Liver (tissue), 3 donors: ENCODE measurements at regions not wholly inside any gene's neighbourhood (a gene's known extent, or its start where the extent isn't known, plus 50 kb on each side); places are given as distances from the start of the nearest gene placed in this dataset.

Experiments used
- ATF3 ChIP-seq: IDR thresholded peaks from 2 replicates; pipeline ENCODE4 v1.6.1; 2016; ENCODE audit warnings: antibody characterized with exemption
- EGR1 ChIP-seq, 2 donors: IDR thresholded peaks; 2 replicates each; pipeline ENCODE4 v1.6.1; 2016 to 2018; ENCODE audit warnings: antibody characterized with exemption in 2 of 2, low read depth in 2 of 2
- HNF4A ChIP-seq, 2 donors: conservative IDR thresholded peaks; 2 replicates each; pipeline ENCODE4 v1.6.1; 2016; ENCODE audit warnings: antibody characterized with exemption in 2 of 2, mild to moderate bottlenecking in 2 of 2
- JUND ChIP-seq, 2 donors: IDR thresholded peaks; 2 replicates each; pipeline ENCODE4 v1.6.1; 2016; ENCODE audit warnings: antibody characterized with exemption in 2 of 2
- RAD21 ChIP-seq, 2 donors: IDR thresholded peaks; 2 replicates each; pipeline ENCODE4 v1.6.1; 2016; ENCODE audit warnings: antibody characterized with exemption in 2 of 2, mild to moderate bottlenecking in 2 of 2
- SP1 ChIP-seq: IDR thresholded peaks from 2 replicates; pipeline ENCODE4 v1.6.1; 2018; ENCODE audit warnings: antibody characterized with exemption, mild to moderate bottlenecking
- TAF1 ChIP-seq: conservative IDR thresholded peaks from 2 replicates; pipeline ENCODE4 v1.6.1; 2016; ENCODE audit warnings: antibody characterized with exemption, mild to moderate bottlenecking
- YY1 ChIP-seq: IDR thresholded peaks from 2 replicates; pipeline ENCODE4 v1.6.1; 2016; ENCODE audit warnings: antibody characterized with exemption, mild to moderate bottlenecking
- TF ChIP-seq, protein P1 (sequence below): fragments of 150-350 bp; IDR thresholded peaks from 2 replicates; pipeline ENCODE4 v1.5.1; 2017; ENCODE audit warnings: improper control_type of control experiment, low read depth, low read length; ENCODE audit not compliant: missing input control
- TF ChIP-seq, protein P2 (sequence below): IDR thresholded peaks from 2 replicates; pipeline ENCODE4 v1.6.1; 2016; ENCODE audit warnings: antibody characterized with exemption, mild to moderate bottlenecking
- TF ChIP-seq, protein P3 (sequence below): IDR thresholded peaks from 2 replicates; pipeline ENCODE4 v1.6.1; 2016; ENCODE audit warnings: antibody characterized with exemption
- donor health status: healthy.
- donor health status: healthy.

DNA sequence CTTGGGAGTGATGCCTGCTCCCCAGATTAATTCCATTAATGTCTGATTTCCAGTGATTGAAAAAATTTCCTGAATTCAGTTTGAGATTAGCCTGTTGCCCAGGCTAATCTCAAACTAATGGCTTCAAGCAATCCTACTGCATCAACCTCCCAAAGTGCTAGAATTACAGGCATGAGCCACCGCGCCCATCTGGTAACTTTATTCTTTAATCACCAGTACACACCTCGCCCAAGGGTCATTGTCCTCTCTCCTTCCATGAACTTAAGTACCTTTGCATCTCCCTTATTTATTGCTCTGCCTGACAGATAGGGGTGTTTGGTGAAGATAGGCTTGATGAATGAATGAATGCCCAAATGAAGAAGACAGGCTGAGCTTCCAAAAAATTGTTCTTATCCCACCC is 366.5 kb downstream of the SIPA1L2 start:
- TF ChIP-seq TAF1 (no peak), ATF3 (no peak), SP1 (no peak), EGR1 (IDR thresholded peaks at IDR 0.05; ENCODE audit: low read depth in 2 of 2) (no peak), RAD21 (IDR thresholded peaks at IDR 0.05) (no peak), JUND (IDR thresholded peaks at IDR 0.05) (no peak), HNF4A (conservative IDR thresholded peaks at IDR 0.05) (no peak), YY1 (no peak)
- TF ChIP-seq, protein P1, sequence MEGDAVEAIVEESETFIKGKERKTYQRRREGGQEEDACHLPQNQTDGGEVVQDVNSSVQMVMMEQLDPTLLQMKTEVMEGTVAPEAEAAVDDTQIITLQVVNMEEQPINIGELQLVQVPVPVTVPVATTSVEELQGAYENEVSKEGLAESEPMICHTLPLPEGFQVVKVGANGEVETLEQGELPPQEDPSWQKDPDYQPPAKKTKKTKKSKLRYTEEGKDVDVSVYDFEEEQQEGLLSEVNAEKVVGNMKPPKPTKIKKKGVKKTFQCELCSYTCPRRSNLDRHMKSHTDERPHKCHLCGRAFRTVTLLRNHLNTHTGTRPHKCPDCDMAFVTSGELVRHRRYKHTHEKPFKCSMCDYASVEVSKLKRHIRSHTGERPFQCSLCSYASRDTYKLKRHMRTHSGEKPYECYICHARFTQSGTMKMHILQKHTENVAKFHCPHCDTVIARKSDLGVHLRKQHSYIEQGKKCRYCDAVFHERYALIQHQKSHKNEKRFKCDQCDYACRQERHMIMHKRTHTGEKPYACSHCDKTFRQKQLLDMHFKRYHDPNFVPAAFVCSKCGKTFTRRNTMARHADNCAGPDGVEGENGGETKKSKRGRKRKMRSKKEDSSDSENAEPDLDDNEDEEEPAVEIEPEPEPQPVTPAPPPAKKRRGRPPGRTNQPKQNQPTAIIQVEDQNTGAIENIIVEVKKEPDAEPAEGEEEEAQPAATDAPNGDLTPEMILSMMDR: no peak
- TF ChIP-seq, protein P2, sequence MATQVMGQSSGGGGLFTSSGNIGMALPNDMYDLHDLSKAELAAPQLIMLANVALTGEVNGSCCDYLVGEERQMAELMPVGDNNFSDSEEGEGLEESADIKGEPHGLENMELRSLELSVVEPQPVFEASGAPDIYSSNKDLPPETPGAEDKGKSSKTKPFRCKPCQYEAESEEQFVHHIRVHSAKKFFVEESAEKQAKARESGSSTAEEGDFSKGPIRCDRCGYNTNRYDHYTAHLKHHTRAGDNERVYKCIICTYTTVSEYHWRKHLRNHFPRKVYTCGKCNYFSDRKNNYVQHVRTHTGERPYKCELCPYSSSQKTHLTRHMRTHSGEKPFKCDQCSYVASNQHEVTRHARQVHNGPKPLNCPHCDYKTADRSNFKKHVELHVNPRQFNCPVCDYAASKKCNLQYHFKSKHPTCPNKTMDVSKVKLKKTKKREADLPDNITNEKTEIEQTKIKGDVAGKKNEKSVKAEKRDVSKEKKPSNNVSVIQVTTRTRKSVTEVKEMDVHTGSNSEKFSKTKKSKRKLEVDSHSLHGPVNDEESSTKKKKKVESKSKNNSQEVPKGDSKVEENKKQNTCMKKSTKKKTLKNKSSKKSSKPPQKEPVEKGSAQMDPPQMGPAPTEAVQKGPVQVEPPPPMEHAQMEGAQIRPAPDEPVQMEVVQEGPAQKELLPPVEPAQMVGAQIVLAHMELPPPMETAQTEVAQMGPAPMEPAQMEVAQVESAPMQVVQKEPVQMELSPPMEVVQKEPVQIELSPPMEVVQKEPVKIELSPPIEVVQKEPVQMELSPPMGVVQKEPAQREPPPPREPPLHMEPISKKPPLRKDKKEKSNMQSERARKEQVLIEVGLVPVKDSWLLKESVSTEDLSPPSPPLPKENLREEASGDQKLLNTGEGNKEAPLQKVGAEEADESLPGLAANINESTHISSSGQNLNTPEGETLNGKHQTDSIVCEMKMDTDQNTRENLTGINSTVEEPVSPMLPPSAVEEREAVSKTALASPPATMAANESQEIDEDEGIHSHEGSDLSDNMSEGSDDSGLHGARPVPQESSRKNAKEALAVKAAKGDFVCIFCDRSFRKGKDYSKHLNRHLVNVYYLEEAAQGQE: no peak
- TF ChIP-seq, protein P3, sequence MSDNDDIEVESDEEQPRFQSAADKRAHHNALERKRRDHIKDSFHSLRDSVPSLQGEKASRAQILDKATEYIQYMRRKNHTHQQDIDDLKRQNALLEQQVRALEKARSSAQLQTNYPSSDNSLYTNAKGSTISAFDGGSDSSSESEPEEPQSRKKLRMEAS: no peak
